Ovary (tissue), 7 donors: ENCODE measurements at regions not wholly inside any gene's neighbourhood (a gene's known extent, or its start where the extent isn't known, plus 50 kb on each side); places are given as distances from the start of the nearest gene placed in this dataset.

Experiments
- DNase-seq, 5 donors: peaks; one replicate each; pipeline ENCODE4 v3.0.0-alpha.2; 2019 to 2020
- H3K27ac ChIP-seq, 2 donors: fragments of 200-600 bp; one replicate each; pipeline versions ENCODE4 v1.5.1 to v1.8.0; 2019 to 2022
- H3K27me3 ChIP-seq: fragments of 200-600 bp; one replicate; pipeline ENCODE4 v1.8.0; 2022
- H3K36me3 ChIP-seq: fragments of 200-600 bp; sonication (generic); one replicate; pipeline ENCODE4 v1.5.1; 2019
- H3K4me1 ChIP-seq: one replicate; pipeline ENCODE4 v1.8.1; 2013; ENCODE audit warnings: mild to moderate bottlenecking, moderate library complexity; ENCODE audit not compliant: insufficient read depth
- H3K4me3 ChIP-seq: fragments of 200-600 bp; sonication (generic); one replicate; pipeline ENCODE4 v1.5.1; 2017
- H3K9me3 ChIP-seq, 2 donors: fragments of 200-600 bp in 1 of 2; sonication (generic) in 1 of 2; one replicate each; pipeline versions ENCODE4 v1.5.1 to v1.8.1; 2013 to 2019; ENCODE audit warnings: mild to moderate bottlenecking in 1 of 2, moderate library complexity in 1 of 2
- CTCF ChIP-seq, 3 donors: fragments of 450-650 bp in 2 of 3; fragments of 200-600 bp in 1 of 3; IDR thresholded peaks; one replicate each; pipeline versions ENCODE4 v1.5.1 to v1.8.0; 2016 to 2022; ENCODE audit warnings: antibody characterized with exemption in 3 of 3, mild to moderate bottlenecking in 1 of 3
- EP300 ChIP-seq: sonication (generic); formaldehyde crosslinking; IDR thresholded peaks from one replicate; pipeline ENCODE4 v1.6.1; 2017; ENCODE audit warnings: antibody characterized with exemption
- POLR2A ChIP-seq: fragments of 450-650 bp; IDR thresholded peaks from one replicate; pipeline ENCODE4 v1.6.1; 2017; ENCODE audit warnings: antibody characterized with exemption, mild to moderate bottlenecking, moderate library complexity
- WGBS, 3 donors: extraction: QIAGEN DNeasy Blood & Tissue Kit in 1 of 3; methylation state at CpG; one replicate each; pipeline versions ENCODE4 v1.1.5 to v1.1.7; 2013 to 2017; 5-methylcytosine and 5-hydroxymethylcytosine counted together
- intact Hi-C, 4 donors: fragments of 100-400 bp; cut with DNase I; formaldehyde crosslinking; loops; one replicate each; pipeline versions ENCODE4 v1.11.0 to v1.15.1; 2022 to 2023
- donor health status: DM: no; HTN: no; CAD: no; lungs with moderate emphysema.
- donor health status: DM: no; HTN: no; CAD: no.
- donor health status: Bipolar disorder and iron deficiency.
- donor health status: DM: no; HTN: no; CAD: no.
- donor health status: DM: yes; HTN: yes; CAD: no.

GRCh38 chr10:123413353-123413752 lies 252.8 kb upstream of the GPR26 start:
- no peaks in the 10 kb centered on the region for H3K4me1 ChIP-seq
- no peaks in the 10 kb centered on the region for H3K36me3 ChIP-seq
- WGBS, 3 donors, result 82 to 89% (median 85%) methylated on average over 2 of the region's 2 CpGs
- intact Hi-C loops, result no loop called here
- no peaks in the 10 kb centered on the region for H3K27me3 ChIP-seq
- H3K9me3 ChIP-seq, result no peaks in the 10 kb centered on the region
- TF ChIP-seq POLR2A (no peak), EP300 (no peak), CTCF (IDR thresholded peaks at IDR 0.05) (no peak)
- no peak overlapping the region for H3K27ac ChIP-seq
- no peak overlapping the region for H3K4me3 ChIP-seq
- no peak for DNase-seq

- no peak for TF ChIP-seq POLR2A
- TF ChIP-seq CTCF (IDR thresholded peaks at IDR 0.05), result no peak
- no peak for TF ChIP-seq EP300
- no peaks in the 10 kb centered on the region for H3K36me3 ChIP-seq
- no peaks in the 10 kb centered on the region for H3K27me3 ChIP-seq
- WGBS, 3 donors, result 68 to 78% (median 73%) methylated on average over 4 of the region's 4 CpGs
- intact Hi-C loops, result no loop called here
- DNase-seq, result no peak
- H3K4me3 ChIP-seq, result no peak overlapping the region
- no peaks in the 10 kb centered on the region for H3K4me1 ChIP-seq
- H3K9me3 ChIP-seq, result no peaks in the 10 kb centered on the region
- no peak overlapping the region for H3K27ac ChIP-seq
Observed at GRCh38 chr10:123415523-123415922, 250.6 kb upstream of the GPR26 start.

DNA sequence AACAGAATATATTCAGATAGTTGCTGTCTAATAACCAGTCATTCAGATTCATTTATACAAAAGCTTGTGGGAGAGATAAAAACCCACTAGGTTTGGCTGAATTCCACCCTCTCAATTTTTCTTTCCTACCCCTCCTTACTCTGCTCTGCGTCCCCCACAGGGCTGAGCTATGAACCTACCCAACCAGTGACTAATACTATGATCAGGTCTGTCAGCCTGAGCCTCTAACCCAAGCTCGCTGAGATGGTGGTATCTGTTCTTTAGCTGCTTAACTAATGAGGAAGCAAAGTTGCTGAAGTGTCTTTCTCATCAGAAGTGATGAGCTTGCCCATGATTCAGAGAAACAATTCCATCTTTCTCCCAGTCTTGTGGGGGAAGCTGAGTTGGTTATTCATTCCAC lies 248.7 kb upstream of the GPR26 start:
- Histone ChIP-seq H3K4me3 (no peak overlapping the region), H3K4me1 (no peaks in the 10 kb centered on the region), H3K27ac (no peak overlapping the region), H3K36me3 (no peaks in the 10 kb centered on the region), H3K9me3 (no peaks in the 10 kb centered on the region), H3K27me3 (no peaks in the 10 kb centered on the region)
- intact Hi-C loops, result no loop called here
- DNase-seq, result no peak
- TF ChIP-seq EP300 (no peak), POLR2A (no peak), CTCF (IDR thresholded peaks at IDR 0.05) (no peak)
- WGBS, 3 donors, result 76 to 85% (median 82%) methylated on average over 2 of the region's 2 CpGs

DNA sequence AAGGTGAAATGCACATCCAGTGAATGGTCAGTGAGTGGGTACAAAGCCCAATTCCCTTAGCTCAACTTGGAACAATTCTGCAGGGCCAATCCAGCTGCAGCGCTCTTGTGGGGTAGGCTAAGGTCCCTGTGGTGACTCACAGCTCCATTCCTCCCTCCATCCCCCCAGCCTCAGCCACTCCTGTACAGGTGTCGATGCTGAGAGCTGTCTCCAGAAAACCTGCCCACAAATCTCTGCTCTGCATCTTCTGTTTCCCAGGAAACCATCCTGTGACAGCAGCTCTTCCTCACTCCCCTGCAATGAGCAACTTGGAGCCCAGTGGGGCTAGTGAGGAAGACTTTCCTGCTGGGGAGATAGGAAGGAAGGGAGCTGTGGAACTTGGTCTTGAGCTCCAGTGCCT lies 244.7 kb upstream of the GPR26 start:
- Histone ChIP-seq H3K27me3 (no peaks in the 10 kb centered on the region), H3K27ac (no peak overlapping the region), H3K9me3 (no peaks in the 10 kb centered on the region), H3K36me3 (no peaks in the 10 kb centered on the region), H3K4me3 (no peak overlapping the region), H3K4me1 (no peaks in the 10 kb centered on the region)
- TF ChIP-seq POLR2A (no peak), CTCF (IDR thresholded peaks at IDR 0.05) (no peak), EP300 (no peak)
- intact Hi-C loops, result no loop called here
- no peak for DNase-seq
- 71 to 81% (median 79%) methylated on average over 2 of the region's 2 CpGs for WGBS, 3 donors

DNA sequence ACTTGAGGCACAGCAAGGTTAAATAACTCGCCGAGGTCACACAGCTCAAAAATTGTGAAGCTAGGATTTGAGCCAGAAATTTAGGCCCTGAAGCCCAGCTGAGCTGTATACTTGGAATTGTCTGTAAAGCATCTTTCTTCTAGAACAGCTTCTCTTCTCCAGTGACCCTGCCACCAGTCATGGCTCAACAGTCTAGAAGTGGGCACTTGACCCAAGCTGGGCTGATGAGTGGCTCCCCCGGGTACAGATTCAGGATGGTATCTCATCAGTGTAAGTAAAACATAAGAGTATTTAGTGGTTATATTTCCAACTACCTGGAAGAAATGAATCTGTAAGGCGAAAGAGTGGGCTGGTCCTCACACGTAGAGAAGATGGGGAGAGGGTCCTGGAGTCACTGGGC lies 243.9 kb upstream of the GPR26 start:
- Histone ChIP-seq H3K4me1 (no peaks in the 10 kb centered on the region), H3K27me3 (no peaks in the 10 kb centered on the region), H3K27ac (no peak overlapping the region), H3K36me3 (no peaks in the 10 kb centered on the region), H3K4me3 (no peak overlapping the region), H3K9me3 (no peaks in the 10 kb centered on the region)
- DNase-seq, result no peak
- 84 to 89% (median 85%) methylated on average over 5 of the region's 5 CpGs for WGBS, 3 donors
- TF ChIP-seq POLR2A, result no peak
- no peak for TF ChIP-seq EP300
- TF ChIP-seq CTCF (IDR thresholded peaks at IDR 0.05), result no peak
- intact Hi-C loops, result no loop called here
